HCT116 (cell line): ENCODE measurements at regions not wholly inside any gene's neighbourhood (a gene's known extent, or its start where the extent isn't known, plus 50 kb on each side); places are given as distances from the start of the nearest gene placed in this dataset.

ENCODE experiments used
- ATAC-seq: fragments of 200-7000 bp; cut with Tn5 transposase; 2 replicates; pipeline ENCODE4 v1.9.1; 2020; ENCODE audit warnings: mild to moderate bottlenecking, moderate library complexity
- BruUV-seq: library from RNA; stranded (reverse); fragments of 400-500 nt; replicated peaks from 2 replicates; lab custom pipeline; 2021; lab: Mats Ljungman, UMichigan
- CTCF ChIA-PET: fragments of 300-600 bp; sonication (Branson Sonifier 250); formaldehyde crosslinking; loops from one replicate; lab custom pipeline; 2021; ENCODE audit warnings: antibody characterized with exemption; lab: Charles Lee
- POLR2A ChIA-PET: fragments of 300-600, 350-600 bp; sonication (Branson Sonifier 250); formaldehyde crosslinking; loops from one replicate; lab custom pipeline; 2021; ENCODE audit warnings: antibody characterized with exemption; lab: Charles Lee
- RAD21 ChIA-PET, 2 experiments: fragments of 300-600 bp; sonication (Branson Sonifier 250); formaldehyde crosslinking; loops; one replicate each; lab custom pipeline; 2023; ENCODE audit warnings: low total read pairs in 2 of 2; ENCODE audit not compliant: uncharacterized antibody in 2 of 2, unreplicated experiment in 2 of 2, low non-redundant PET in 1 of 2; lab: Charles Lee
- DNase-seq: peaks from one replicate; pipeline ENCODE4 v3.0.0-alpha.2; 2010; ENCODE audit warnings: low read depth, low spot score
- H2AFZ ChIP-seq: fragments of 200-600 bp; shearing (Covaris generic), sonication (generic); 2 replicates; pipeline ENCODE4 v1.6.1; 2017; ENCODE audit warnings: low read depth, mixed run types, mixed read lengths, antibody characterized with exemption, low read length; ENCODE audit not compliant: poor library complexity, severe bottlenecking
- H3K27ac ChIP-seq: 2 replicates; pipeline ENCODE4 v1.5.1; 2012; ENCODE audit warnings: low read depth, low read length
- H3K27me3 ChIP-seq: fragments of 200-600 bp; sonication (generic); 2 replicates; pipeline ENCODE4 v1.6.1; 2016; ENCODE audit warnings: mixed run types, low read length, mixed read lengths; ENCODE audit not compliant: insufficient read depth
- H3K36me3 ChIP-seq, 2 experiments: fragments of 200-500 bp in 1 of 2; fragments of 200-600 bp in 1 of 2; sonication (Bioruptor generic) in 1 of 2; sonication (generic) in 1 of 2; 2 replicates each; pipeline versions ENCODE4 v1.5.1 to v1.6.1; 2014 to 2016; ENCODE audit warnings: low read length in 2 of 2, inconsistent platforms in 1 of 2, mixed read lengths in 1 of 2, mixed run types in 1 of 2; ENCODE audit not compliant: insufficient read depth in 2 of 2, control insufficient read depth in 1 of 2
- H3K4me1 ChIP-seq, 2 experiments: fragments of 200-600 bp in 1 of 2; sonication (generic) in 1 of 2; 2 replicates each; pipeline versions ENCODE4 v1.5.1 to v1.6.1; 2012 to 2017; ENCODE audit warnings: low read length in 2 of 2, inconsistent platforms in 1 of 2, mild to moderate bottlenecking in 1 of 2, mixed read lengths in 1 of 2, mixed run types in 1 of 2, moderate library complexity in 1 of 2; ENCODE audit not compliant: insufficient read depth in 2 of 2, control insufficient read depth in 1 of 2
- H3K4me2 ChIP-seq: fragments of 200-600 bp; sonication (generic); 2 replicates; pipeline ENCODE4 v1.6.1; 2017; ENCODE audit warnings: mixed run types, low read length, mixed read lengths
- H3K4me3 ChIP-seq, 2 experiments: fragments of 200-600 bp in 1 of 2; sonication (generic) in 1 of 2; replicated peaks in 1 of 2; 2 replicates each; pipeline ENCODE4 v1.5.1; 2011 to 2016; ENCODE audit warnings: low read length in 2 of 2, control low read depth in 1 of 2, low read depth in 1 of 2, mild to moderate bottlenecking in 1 of 2, mixed read lengths in 1 of 2, mixed run types in 1 of 2
- H3K79me2 ChIP-seq: fragments of 200-600 bp; sonication (generic); 2 replicates; pipeline ENCODE4 v1.6.1; 2017; ENCODE audit warnings: mild to moderate bottlenecking, mixed run types, low read length, moderate library complexity, mixed read lengths; ENCODE audit not compliant: insufficient read depth
- H3K9ac ChIP-seq: fragments of 200-600 bp; sonication (generic); 2 replicates; pipeline ENCODE4 v1.6.1; 2016; ENCODE audit warnings: low read length, mixed read lengths
- H3K9me2 ChIP-seq: fragments of 200-600 bp; sonication (generic), shearing (Covaris generic); 2 replicates; pipeline ENCODE4 v1.6.1; 2017; ENCODE audit warnings: mixed run types, mild to moderate bottlenecking, moderate library complexity; ENCODE audit not compliant: insufficient read depth
- H3K9me3 ChIP-seq, 2 experiments: fragments of 200-500 bp in 1 of 2; fragments of 200-600 bp in 1 of 2; sonication (Bioruptor generic) in 1 of 2; sonication (generic) in 1 of 2; 2 replicates each; pipeline ENCODE4 v1.6.1; 2014 to 2017; ENCODE audit warnings: low read length in 2 of 2, mixed read lengths in 2 of 2, inconsistent platforms in 1 of 2, low read depth in 1 of 2, mild to moderate bottlenecking in 1 of 2, mixed run types in 1 of 2, moderate library complexity in 1 of 2; ENCODE audit not compliant: control insufficient read depth in 1 of 2, insufficient read depth in 1 of 2
- H4K20me1 ChIP-seq: fragments of 200-600 bp; sonication (generic), shearing (Covaris generic); 2 replicates; pipeline ENCODE4 v1.6.1; 2017; ENCODE audit warnings: mixed run types, mild to moderate bottlenecking, moderate library complexity; ENCODE audit not compliant: insufficient read depth
- CBX3 ChIP-seq: IDR thresholded peaks from 2 replicates; pipeline ENCODE4 v1.6.1; 2012; ENCODE audit warnings: low read depth
- CEBPB ChIP-seq: IDR thresholded peaks from 2 replicates; pipeline ENCODE4 v1.6.1; 2012; ENCODE audit warnings: low read depth
- CTCF ChIP-seq, 3 experiments: fragments of 200-600 bp in 1 of 3; sonication (generic) in 1 of 3; IDR thresholded peaks in 2 of 3; conservative IDR thresholded peaks in 1 of 3; 2 replicates each; pipeline ENCODE4 v1.5.1; 2012 to 2017; ENCODE audit warnings: low read depth in 2 of 3, low read length in 2 of 3, antibody characterized with exemption in 1 of 3, borderline replicate concordance in 1 of 3, control low read depth in 1 of 3, mild to moderate bottlenecking in 1 of 3, mixed read lengths in 1 of 3, mixed run types in 1 of 3, moderate library complexity in 1 of 3; ENCODE audit not compliant: insufficient read depth in 1 of 3
- EGR1 ChIP-seq: IDR thresholded peaks from 2 replicates; pipeline ENCODE4 v1.6.1; 2012; ENCODE audit warnings: low read depth
- EZH2 ChIP-seq: fragments of 200-600 bp; sonication (generic); IDR thresholded peaks from 2 replicates; pipeline ENCODE4 v1.6.1; 2017; ENCODE audit warnings: antibody characterized with exemption, mixed run types
- EZH2phosphoT487 ChIP-seq: fragments of 200-600 bp; IDR thresholded peaks from 2 replicates; pipeline ENCODE4 v1.6.1; 2018; ENCODE audit warnings: antibody characterized with exemption, borderline replicate concordance
- FOSL1 ChIP-seq: IDR thresholded peaks from 2 replicates; pipeline ENCODE4 v1.6.1; 2012; ENCODE audit warnings: low read depth
- JUND ChIP-seq: IDR thresholded peaks from 2 replicates; pipeline ENCODE4 v1.6.1; 2012
- POLR2A ChIP-seq: IDR thresholded peaks from 2 replicates; pipeline ENCODE4 v1.7.0; 2011; ENCODE audit warnings: borderline replicate concordance; ENCODE audit not compliant: insufficient read depth, insufficient read length; ENCODE audit errors: extremely low read depth
- POLR2AphosphoS5 ChIP-seq: IDR thresholded peaks from 2 replicates; pipeline ENCODE4 v1.6.1; 2011; ENCODE audit warnings: mild to moderate bottlenecking, low read depth, low read length, moderate library complexity
- RAD21 ChIP-seq: IDR thresholded peaks from 2 replicates; pipeline ENCODE4 v1.6.1; 2012; ENCODE audit warnings: low read depth, mild to moderate bottlenecking
- REST ChIP-seq: IDR thresholded peaks from 2 replicates; pipeline ENCODE4 v1.6.1; 2012; ENCODE audit warnings: low read depth
- SP1 ChIP-seq: IDR thresholded peaks from 2 replicates; pipeline ENCODE4 v1.6.1; 2012; ENCODE audit warnings: low read depth
- SRF ChIP-seq: IDR thresholded peaks from 2 replicates; pipeline ENCODE4 v1.6.1; 2012; ENCODE audit warnings: low read depth
- TCF7L2 ChIP-seq: IDR thresholded peaks from 2 replicates; pipeline ENCODE4 v1.7.0; 2011; ENCODE audit warnings: borderline replicate concordance, inconsistent platforms; ENCODE audit not compliant: insufficient read depth, insufficient read length; ENCODE audit errors: extremely low read depth
- YY1 ChIP-seq: IDR thresholded peaks from 2 replicates; pipeline ENCODE4 v1.6.1; 2011; ENCODE audit warnings: low read length, low read depth, moderate library complexity, mild to moderate bottlenecking; ENCODE audit not compliant: insufficient replicate concordance; ENCODE audit errors: extremely low read depth
- ZFX ChIP-seq: fragments of 450-650 bp; IDR thresholded peaks from 2 replicates; pipeline ENCODE4 v1.6.1; 2017
- ZNF274 ChIP-seq: fragments of 200-500 bp; sonication (Bioruptor generic); IDR thresholded peaks from 2 replicates; pipeline ENCODE4 v1.6.1; 2014; ENCODE audit warnings: mild to moderate bottlenecking, low read depth, low read length, inconsistent platforms
- intact Hi-C: fragments of 100-400 bp; cut with micrococcal nuclease; formaldehyde crosslinking; loops from 2 replicates; pipeline ENCODE4 v1.10.0; 2022

DNA sequence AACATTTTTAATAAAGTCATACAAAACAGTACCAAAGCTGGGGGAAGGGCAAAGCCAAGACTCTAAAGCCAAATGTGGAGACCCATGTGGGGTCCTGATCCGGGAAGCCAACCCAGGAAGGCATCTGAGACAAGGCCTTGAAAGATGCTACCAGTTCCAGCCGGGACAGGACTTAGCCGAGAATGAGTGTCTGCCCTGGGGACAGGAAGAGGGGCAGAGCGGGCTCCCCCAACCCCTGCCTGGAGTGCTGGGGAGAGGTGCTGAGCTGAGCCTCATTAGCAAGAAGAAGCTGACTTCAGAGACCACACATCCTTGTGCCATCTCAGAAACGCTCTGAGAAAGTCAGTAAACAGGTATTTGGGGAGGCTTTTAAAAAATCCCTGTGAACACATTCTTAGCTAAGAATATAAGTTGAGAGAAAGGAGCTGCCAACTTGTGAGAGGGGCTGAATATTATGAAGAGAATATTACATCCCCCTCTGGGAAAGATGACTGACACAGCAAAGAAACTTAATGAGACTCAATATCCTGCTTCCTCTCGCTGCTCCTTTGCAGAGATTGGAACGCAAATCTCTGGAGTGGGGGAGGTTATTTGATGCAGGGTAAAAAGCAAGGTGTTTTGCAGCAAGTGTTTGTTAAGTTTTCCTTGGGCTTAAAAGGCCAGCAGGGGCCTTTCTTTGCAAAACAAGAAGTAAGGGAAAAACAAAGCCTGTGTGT is 103.3 kb upstream of the KCND3 start:
- no TSS peak for BruUV-seq
- no peaks in the 10 kb centered on the region for H3K36me3 ChIP-seq
- H3K79me2 ChIP-seq, result no peaks in the 10 kb centered on the region
- no peak for ATAC-seq
- no peak overlapping the region for H3K9ac ChIP-seq
- no peaks in the 10 kb centered on the region for H3K9me3 ChIP-seq
- POLR2A ChIA-PET, result no interaction called here
- no peak overlapping the region for H3K27ac ChIP-seq
- TF ChIP-seq REST, result no peak
- TF ChIP-seq ZFX, result no peak
- TF ChIP-seq RAD21, result no peak
- TF ChIP-seq EGR1, result no peak
- TF ChIP-seq EZH2phosphoT487, result no peak
- TF ChIP-seq CBX3, result no peak
- no peak for TF ChIP-seq FOSL1
- no peak for TF ChIP-seq EZH2
- TF ChIP-seq YY1, result no peak
- no peak for TF ChIP-seq POLR2A
- TF ChIP-seq SRF, result no peak
- no peak for TF ChIP-seq TCF7L2
- no peak for TF ChIP-seq ZNF274
- no peak for TF ChIP-seq SP1
- TF ChIP-seq JUND, result no peak
- TF ChIP-seq CEBPB, result no peak
- no peak for TF ChIP-seq POLR2AphosphoS5
- TF ChIP-seq CTCF (IDR thresholded peaks at IDR 0.05 in 2 of 3, conservative IDR thresholded peaks at IDR 0.05 in 1 of 3; ENCODE audit: borderline replicate concordance in 1 of 3, insufficient read depth in 1 of 3, low read depth in 2 of 3, low read length in 2 of 3), result no peak
- TF ChIP-seq, all 23 proteins: peak for 0
- no peaks in the 10 kb centered on the region for H4K20me1 ChIP-seq
- CTCF ChIA-PET, result no interaction called here
- no peak for DNase-seq
- intact Hi-C loops, result no loop called here
- no peaks in the 10 kb centered on the region for H3K9me2 ChIP-seq
- RAD21 ChIA-PET, result no interaction called here
- peaks cover 50% of the 10 kb centered on the region for H3K27me3 ChIP-seq
- no peak overlapping the region for H3K4me2 ChIP-seq
- H2AFZ ChIP-seq, result no peak overlapping the region
- H3K4me3 ChIP-seq, result no peak overlapping the region
- H3K4me1 ChIP-seq, result no peaks in the 10 kb centered on the region
